ENCODE measurements at regions not wholly inside any gene's neighbourhood (a gene's known extent, or its start where the extent isn't known, plus 50 kb on each side); places are given as distances from the start of the nearest gene placed in this dataset.

DNA sequence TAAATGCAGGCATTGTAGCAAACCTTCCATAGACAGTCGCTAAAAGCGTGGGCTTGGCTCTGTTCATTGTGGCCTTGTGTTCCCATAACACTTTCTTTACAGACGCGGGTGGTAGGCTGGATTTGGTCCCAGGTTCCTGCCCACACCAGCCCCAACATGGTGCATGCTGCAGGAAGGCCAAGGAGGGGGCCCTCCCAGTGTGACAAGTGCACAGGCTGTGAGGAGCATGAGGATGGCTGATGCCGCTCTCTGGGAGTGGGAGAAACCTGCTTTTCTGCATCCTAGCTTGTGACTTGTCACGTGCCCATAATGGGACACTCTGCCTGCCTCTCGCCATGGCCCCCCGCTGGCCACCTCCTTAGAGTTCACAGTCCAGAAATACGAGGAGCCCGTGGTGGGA is 161.8 kb upstream of the B3GAT1 start:
- TF ChIP-seq CTCF (IDR thresholded peaks at IDR 0.05) (no peak), EZH2phosphoT487 (IDR thresholded peaks at IDR 0.05) (no peak), EZH2 (IDR thresholded peaks at IDR 0.05) (no peak)
